SK-N-SH treated with all-trans-retinoic acid at 6 μM for 48 hours (cell line): ENCODE measurements at regions not wholly inside any gene's neighbourhood (a gene's known extent, or its start where the extent isn't known, plus 50 kb on each side); places are given as distances from the start of the nearest gene placed in this dataset.

Experiments used
- ATAC-seq: fragments of 200-7000 bp; cut with Tn5 transposase; 3 replicates; pipeline ENCODE4 v1.9.1; 2020; ENCODE audit warnings: mild to moderate bottlenecking, moderate library complexity
- ARNTL ChIP-seq: fragments of 450-650 bp; formaldehyde crosslinking; IDR thresholded peaks from 2 replicates; pipeline ENCODE4 v1.5.0; 2020; ENCODE audit warnings: low read depth, mild to moderate bottlenecking, moderate library complexity, borderline replicate concordance
- BACH2 ChIP-seq: fragments of 250-450 bp; sonication (Bioruptor Pico); IDR thresholded peaks from 2 replicates; pipeline ENCODE4 v1.9.0; 2021; ENCODE audit warnings: mild to moderate bottlenecking, borderline replicate concordance
- CSDC2 ChIP-seq: fragments of 250-450 bp; sonication (Bioruptor Pico); IDR thresholded peaks from 2 replicates; pipeline ENCODE4 v1.5.0; 2020; ENCODE audit warnings: mild to moderate bottlenecking, moderate library complexity
- ESRRG ChIP-seq: fragments of 250-450 bp; sonication (Bioruptor Pico); IDR thresholded peaks from 2 replicates; pipeline ENCODE4 v1.6.1; 2021; ENCODE audit warnings: mild to moderate bottlenecking
- GLIS3 ChIP-seq: fragments of 250-450 bp; sonication (Bioruptor Pico); IDR thresholded peaks from 2 replicates; pipeline ENCODE4 v1.5.0; 2020; ENCODE audit warnings: mild to moderate bottlenecking, moderate library complexity
- ISL1 ChIP-seq: fragments of 250-450 bp; sonication (Bioruptor Pico); IDR thresholded peaks from 2 replicates; pipeline ENCODE4 v2.1.2; 2022; ENCODE audit warnings: mild to moderate bottlenecking, moderate library complexity
- OSR1 ChIP-seq: fragments of 250-450 bp; sonication (Bioruptor Pico); IDR thresholded peaks from 2 replicates; pipeline ENCODE4 v1.8.0; 2022; ENCODE audit warnings: moderate library complexity, mild to moderate bottlenecking, inconsistent platforms
- PPARA ChIP-seq: fragments of 250-450 bp; sonication (Bioruptor Pico); IDR thresholded peaks from 2 replicates; pipeline ENCODE4 v1.5.0; 2020; ENCODE audit warnings: mild to moderate bottlenecking, borderline replicate concordance
- RARB ChIP-seq: fragments of 250-450 bp; sonication (Bioruptor Pico); IDR thresholded peaks from 2 replicates; pipeline ENCODE4 v1.8.0; 2021; ENCODE audit warnings: mild to moderate bottlenecking, moderate library complexity
- SNAI2 ChIP-seq: fragments of 250-450 bp; sonication (Bioruptor Pico); IDR thresholded peaks from 2 replicates; pipeline ENCODE4 v1.5.0; 2020; ENCODE audit warnings: mild to moderate bottlenecking, moderate library complexity
- TOX ChIP-seq: fragments of 250-450 bp; sonication (Bioruptor Pico); IDR thresholded peaks from 2 replicates; pipeline ENCODE4 v1.8.0; 2021; ENCODE audit warnings: mild to moderate bottlenecking, moderate library complexity, borderline replicate concordance
- ZC3H10 ChIP-seq: fragments of 250-450 bp; sonication (Bioruptor Pico); IDR thresholded peaks from 2 replicates; pipeline ENCODE4 v1.5.1; 2021; ENCODE audit warnings: mild to moderate bottlenecking, moderate library complexity
- ZFP3 ChIP-seq: fragments of 250-450 bp; sonication (Bioruptor Pico); IDR thresholded peaks from 2 replicates; pipeline ENCODE4 v1.5.0; 2020; ENCODE audit warnings: mild to moderate bottlenecking, moderate library complexity
- ZFP30 ChIP-seq: fragments of 450-650 bp; formaldehyde crosslinking; IDR thresholded peaks from 2 replicates; pipeline ENCODE4 v1.5.0; 2022; ENCODE audit warnings: mild to moderate bottlenecking, moderate library complexity
- ZNF70 ChIP-seq: fragments of 450-650 bp; formaldehyde crosslinking; IDR thresholded peaks from 2 replicates; pipeline ENCODE4 v1.5.0; 2020; ENCODE audit warnings: mild to moderate bottlenecking, moderate library complexity
- ZNF8 ChIP-seq: fragments of 450-650 bp; formaldehyde crosslinking; IDR thresholded peaks from 2 replicates; pipeline ENCODE4 v1.5.0; 2020; ENCODE audit warnings: mild to moderate bottlenecking, moderate library complexity
- TF ChIP-seq, protein P1 (sequence below): fragments of 250-450 bp; sonication (Bioruptor Pico); IDR thresholded peaks from 2 replicates; pipeline ENCODE4 v1.5.1; 2021; ENCODE audit warnings: mild to moderate bottlenecking, moderate library complexity
- TF ChIP-seq, protein P2 (sequence below): fragments of 250-450 bp; sonication (Bioruptor Pico); IDR thresholded peaks from 2 replicates; pipeline ENCODE4 v1.5.0; 2020; ENCODE audit warnings: mild to moderate bottlenecking, moderate library complexity
- TF ChIP-seq, protein P3 (sequence below): fragments of 250-450 bp; sonication (Bioruptor Pico); IDR thresholded peaks from 2 replicates; pipeline ENCODE4 v1.5.1; 2020; ENCODE audit warnings: low read depth, mild to moderate bottlenecking, moderate library complexity
- TF ChIP-seq, protein P4 (sequence below): fragments of 250-450 bp; sonication (Bioruptor Pico); IDR thresholded peaks from 2 replicates; pipeline ENCODE4 v1.8.0; 2021; ENCODE audit warnings: low read depth, mild to moderate bottlenecking, moderate library complexity, borderline replicate concordance
- TF ChIP-seq, protein P5 (sequence below): fragments of 250-450 bp; sonication (Bioruptor Pico); IDR thresholded peaks from 2 replicates; pipeline ENCODE4 v1.8.0; 2020; ENCODE audit warnings: mild to moderate bottlenecking, moderate library complexity, borderline replicate concordance

DNA sequence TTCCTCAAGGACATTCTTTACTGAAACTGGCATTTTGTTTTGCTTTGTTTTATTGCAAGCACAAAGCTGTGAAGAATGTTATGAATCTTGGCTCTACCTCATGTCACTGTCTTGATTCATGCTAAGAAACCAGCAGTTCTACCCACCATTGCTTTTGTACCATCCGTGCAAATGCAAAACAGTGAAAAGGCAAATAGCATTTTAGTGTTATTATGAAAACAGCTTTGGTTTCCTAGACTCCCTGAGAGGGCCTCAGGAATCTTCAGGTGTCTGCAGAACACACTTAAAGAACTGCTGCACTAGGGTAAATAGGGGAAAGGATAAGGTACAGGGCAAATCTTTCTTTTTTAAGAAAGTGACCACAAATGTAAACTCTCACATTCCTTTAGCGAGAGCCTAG is 318.9 kb downstream of the AHR start (continued):
- no peak for TF ChIP-seq ISL1 (CRISPR knock-in tag)
- no peak for TF ChIP-seq SNAI2 (CRISPR knock-in tag)
- TF ChIP-seq, all 23 proteins: peak for 0

DNA sequence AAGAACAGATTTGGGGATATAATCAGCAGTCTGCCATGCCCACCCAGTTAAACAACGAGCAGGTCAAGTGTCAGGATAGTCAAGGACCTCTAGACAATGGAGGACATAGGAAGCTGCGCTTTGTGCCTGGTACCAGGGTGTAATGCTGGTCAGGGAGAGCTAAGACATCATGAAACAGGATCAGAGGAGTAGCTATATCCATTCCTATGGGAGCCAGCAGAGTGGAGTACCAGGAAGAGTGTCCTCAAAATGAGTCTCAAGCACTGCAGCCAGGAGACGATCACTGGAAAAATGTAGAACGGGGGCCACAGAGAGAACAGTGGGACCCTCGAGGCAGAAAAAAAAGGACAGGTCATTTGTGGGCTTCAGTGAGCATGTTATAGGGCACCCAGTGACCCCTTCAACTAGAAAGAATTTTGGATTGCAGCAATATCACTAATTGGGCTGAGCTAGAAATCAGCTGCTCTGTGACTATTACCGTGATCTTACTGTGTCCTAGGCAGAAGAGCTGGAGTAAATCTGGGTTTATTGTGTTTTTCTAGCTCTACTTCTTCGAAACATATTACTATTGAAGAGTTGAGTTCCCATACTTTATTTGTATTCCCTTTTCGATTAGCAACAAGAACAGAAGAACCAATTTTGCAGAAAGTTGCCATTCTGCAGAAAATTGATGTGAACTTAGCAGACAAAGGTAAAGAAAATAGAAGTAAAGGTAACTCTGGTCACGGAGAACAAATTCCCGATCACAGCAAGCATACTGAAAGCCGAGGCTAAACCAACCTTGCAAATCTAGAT is 319.6 kb downstream of the AHR start:
- ATAC-seq: no peak

DNA sequence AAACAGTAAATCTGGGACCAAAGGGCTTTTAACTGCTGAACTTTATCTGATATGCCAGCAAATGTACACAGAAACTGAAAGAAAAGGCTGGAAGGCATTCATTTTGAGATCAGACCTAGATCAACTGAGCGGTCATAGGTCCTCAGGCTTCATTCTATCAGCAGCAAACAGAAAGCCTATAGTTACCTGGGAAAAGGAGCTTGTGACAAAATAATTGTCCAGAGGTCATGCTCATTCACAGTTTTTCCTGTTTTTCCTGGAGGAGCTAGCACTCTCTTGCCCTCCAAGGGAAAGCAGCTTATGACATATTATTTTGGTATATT is 320.2 kb downstream of the AHR start:
- ATAC-seq: no peak; the same call in 1 of the 3 replicates
- TF ChIP-seq OSR1 (CRISPR knock-in tag): no peak
- TF ChIP-seq, protein P1, sequence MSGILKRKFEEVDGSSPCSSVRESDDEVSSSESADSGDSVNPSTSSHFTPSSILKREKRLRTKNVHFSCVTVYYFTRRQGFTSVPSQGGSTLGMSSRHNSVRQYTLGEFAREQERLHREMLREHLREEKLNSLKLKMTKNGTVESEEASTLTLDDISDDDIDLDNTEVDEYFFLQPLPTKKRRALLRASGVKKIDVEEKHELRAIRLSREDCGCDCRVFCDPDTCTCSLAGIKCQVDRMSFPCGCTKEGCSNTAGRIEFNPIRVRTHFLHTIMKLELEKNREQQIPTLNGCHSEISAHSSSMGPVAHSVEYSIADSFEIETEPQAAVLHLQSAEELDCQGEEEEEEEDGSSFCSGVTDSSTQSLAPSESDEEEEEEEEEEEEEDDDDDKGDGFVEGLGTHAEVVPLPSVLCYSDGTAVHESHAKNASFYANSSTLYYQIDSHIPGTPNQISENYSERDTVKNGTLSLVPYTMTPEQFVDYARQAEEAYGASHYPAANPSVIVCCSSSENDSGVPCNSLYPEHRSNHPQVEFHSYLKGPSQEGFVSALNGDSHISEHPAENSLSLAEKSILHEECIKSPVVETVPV (CRISPR knock-in tag): no peak
- TF ChIP-seq ZC3H10 (CRISPR knock-in tag): no peak
- no peak for TF ChIP-seq RARB
- TF ChIP-seq ISL1 (CRISPR knock-in tag): no peak
- TF ChIP-seq, protein P2, sequence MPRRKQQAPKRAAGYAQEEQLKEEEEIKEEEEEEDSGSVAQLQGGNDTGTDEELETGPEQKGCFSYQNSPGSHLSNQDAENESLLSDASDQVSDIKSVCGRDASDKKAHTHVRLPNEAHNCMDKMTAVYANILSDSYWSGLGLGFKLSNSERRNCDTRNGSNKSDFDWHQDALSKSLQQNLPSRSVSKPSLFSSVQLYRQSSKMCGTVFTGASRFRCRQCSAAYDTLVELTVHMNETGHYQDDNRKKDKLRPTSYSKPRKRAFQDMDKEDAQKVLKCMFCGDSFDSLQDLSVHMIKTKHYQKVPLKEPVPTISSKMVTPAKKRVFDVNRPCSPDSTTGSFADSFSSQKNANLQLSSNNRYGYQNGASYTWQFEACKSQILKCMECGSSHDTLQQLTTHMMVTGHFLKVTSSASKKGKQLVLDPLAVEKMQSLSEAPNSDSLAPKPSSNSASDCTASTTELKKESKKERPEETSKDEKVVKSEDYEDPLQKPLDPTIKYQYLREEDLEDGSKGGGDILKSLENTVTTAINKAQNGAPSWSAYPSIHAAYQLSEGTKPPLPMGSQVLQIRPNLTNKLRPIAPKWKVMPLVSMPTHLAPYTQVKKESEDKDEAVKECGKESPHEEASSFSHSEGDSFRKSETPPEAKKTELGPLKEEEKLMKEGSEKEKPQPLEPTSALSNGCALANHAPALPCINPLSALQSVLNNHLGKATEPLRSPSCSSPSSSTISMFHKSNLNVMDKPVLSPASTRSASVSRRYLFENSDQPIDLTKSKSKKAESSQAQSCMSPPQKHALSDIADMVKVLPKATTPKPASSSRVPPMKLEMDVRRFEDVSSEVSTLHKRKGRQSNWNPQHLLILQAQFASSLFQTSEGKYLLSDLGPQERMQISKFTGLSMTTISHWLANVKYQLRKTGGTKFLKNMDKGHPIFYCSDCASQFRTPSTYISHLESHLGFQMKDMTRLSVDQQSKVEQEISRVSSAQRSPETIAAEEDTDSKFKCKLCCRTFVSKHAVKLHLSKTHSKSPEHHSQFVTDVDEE (CRISPR knock-in tag): no peak
- TF ChIP-seq, protein P3, sequence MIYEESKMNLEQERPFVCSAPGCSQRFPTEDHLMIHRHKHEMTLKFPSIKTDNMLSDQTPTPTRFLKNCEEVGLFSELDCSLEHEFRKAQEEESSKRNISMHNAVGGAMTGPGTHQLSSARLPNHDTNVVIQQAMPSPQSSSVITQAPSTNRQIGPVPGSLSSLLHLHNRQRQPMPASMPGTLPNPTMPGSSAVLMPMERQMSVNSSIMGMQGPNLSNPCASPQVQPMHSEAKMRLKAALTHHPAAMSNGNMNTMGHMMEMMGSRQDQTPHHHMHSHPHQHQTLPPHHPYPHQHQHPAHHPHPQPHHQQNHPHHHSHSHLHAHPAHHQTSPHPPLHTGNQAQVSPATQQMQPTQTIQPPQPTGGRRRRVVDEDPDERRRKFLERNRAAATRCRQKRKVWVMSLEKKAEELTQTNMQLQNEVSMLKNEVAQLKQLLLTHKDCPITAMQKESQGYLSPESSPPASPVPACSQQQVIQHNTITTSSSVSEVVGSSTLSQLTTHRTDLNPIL (CRISPR knock-in tag): no peak
- TF ChIP-seq GLIS3 (CRISPR knock-in tag): no peak
- TF ChIP-seq ARNTL (CRISPR knock-in tag): no peak
- TF ChIP-seq ZNF8: no peak
- TF ChIP-seq ESRRG (CRISPR knock-in tag): no peak
- no peak for TF ChIP-seq PPARA (CRISPR knock-in tag)
- TF ChIP-seq ZFP3 (CRISPR knock-in tag): no peak
- TF ChIP-seq, protein P4, sequence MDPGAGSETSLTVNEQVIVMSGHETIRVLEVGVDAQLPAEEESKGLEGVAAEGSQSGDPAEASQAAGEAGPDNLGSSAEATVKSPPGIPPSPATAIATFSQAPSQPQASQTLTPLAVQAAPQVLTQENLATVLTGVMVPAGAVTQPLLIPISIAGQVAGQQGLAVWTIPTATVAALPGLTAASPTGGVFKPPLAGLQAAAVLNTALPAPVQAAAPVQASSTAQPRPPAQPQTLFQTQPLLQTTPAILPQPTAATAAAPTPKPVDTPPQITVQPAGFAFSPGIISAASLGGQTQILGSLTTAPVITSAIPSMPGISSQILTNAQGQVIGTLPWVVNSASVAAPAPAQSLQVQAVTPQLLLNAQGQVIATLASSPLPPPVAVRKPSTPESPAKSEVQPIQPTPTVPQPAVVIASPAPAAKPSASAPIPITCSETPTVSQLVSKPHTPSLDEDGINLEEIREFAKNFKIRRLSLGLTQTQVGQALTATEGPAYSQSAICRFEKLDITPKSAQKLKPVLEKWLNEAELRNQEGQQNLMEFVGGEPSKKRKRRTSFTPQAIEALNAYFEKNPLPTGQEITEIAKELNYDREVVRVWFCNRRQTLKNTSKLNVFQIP: no peak
- no peak for TF ChIP-seq CSDC2 (CRISPR knock-in tag)

More for the DNA sequence above, 319.6 kb downstream of the AHR start:
- TF ChIP-seq ZNF70 (CRISPR knock-in tag) (no peak), BACH2 (no peak), ZNF8 (no peak), ZFP30 (no peak), TOX (CRISPR knock-in tag) (no peak), ZC3H10 (CRISPR knock-in tag) (no peak), ESRRG (CRISPR knock-in tag) (no peak), PPARA (CRISPR knock-in tag) (no peak), ISL1 (CRISPR knock-in tag) (no peak), RARB (no peak)
- TF ChIP-seq, protein P4: no peak
- TF ChIP-seq, protein P2 (CRISPR knock-in tag): no peak
- TF ChIP-seq, protein P5, sequence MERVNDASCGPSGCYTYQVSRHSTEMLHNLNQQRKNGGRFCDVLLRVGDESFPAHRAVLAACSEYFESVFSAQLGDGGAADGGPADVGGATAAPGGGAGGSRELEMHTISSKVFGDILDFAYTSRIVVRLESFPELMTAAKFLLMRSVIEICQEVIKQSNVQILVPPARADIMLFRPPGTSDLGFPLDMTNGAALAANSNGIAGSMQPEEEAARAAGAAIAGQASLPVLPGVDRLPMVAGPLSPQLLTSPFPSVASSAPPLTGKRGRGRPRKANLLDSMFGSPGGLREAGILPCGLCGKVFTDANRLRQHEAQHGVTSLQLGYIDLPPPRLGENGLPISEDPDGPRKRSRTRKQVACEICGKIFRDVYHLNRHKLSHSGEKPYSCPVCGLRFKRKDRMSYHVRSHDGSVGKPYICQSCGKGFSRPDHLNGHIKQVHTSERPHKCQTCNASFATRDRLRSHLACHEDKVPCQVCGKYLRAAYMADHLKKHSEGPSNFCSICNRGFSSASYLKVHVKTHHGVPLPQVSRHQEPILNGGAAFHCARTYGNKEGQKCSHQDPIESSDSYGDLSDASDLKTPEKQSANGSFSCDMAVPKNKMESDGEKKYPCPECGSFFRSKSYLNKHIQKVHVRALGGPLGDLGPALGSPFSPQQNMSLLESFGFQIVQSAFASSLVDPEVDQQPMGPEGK (CRISPR knock-in tag): no peak
- TF ChIP-seq, all 23 proteins: peak for 0
